ENCODE measurements at regions not wholly inside any gene's neighbourhood (a gene's known extent, or its start where the extent isn't known, plus 50 kb on each side); places are given as distances from the start of the nearest gene placed in this dataset.

DNA sequence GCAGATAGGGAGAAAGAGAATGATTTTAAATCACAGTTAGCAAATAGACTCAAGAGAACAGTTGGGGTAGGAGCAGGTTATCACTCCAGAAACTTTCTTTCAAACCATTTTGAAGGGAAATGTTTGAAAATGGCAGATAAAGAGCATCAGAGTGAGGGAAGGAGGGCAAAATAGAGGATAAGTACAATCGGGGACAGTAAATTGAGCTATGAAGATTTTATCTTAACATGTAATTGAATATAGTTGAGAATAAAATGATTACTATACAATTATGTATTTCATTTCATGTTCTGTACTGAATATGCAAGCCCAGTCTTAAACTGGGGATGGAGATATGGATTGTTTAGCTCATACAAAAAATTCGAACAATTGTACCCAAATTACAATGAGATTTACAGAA, 54.0 kb downstream of the MAP10 start:
- WGBS, 2 donors (ENCODE audit: low coverage in 1 of 2), result 94% methylated on average over 2 of the region's 2 CpGs
- no peak for TF ChIP-seq POLR2AphosphoS5 (IDR thresholded peaks at IDR 0.05)
- TF ChIP-seq, protein P1, sequence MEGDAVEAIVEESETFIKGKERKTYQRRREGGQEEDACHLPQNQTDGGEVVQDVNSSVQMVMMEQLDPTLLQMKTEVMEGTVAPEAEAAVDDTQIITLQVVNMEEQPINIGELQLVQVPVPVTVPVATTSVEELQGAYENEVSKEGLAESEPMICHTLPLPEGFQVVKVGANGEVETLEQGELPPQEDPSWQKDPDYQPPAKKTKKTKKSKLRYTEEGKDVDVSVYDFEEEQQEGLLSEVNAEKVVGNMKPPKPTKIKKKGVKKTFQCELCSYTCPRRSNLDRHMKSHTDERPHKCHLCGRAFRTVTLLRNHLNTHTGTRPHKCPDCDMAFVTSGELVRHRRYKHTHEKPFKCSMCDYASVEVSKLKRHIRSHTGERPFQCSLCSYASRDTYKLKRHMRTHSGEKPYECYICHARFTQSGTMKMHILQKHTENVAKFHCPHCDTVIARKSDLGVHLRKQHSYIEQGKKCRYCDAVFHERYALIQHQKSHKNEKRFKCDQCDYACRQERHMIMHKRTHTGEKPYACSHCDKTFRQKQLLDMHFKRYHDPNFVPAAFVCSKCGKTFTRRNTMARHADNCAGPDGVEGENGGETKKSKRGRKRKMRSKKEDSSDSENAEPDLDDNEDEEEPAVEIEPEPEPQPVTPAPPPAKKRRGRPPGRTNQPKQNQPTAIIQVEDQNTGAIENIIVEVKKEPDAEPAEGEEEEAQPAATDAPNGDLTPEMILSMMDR (IDR thresholded peaks at IDR 0.05), result no peak
- TF ChIP-seq POLR2A (IDR thresholded peaks at IDR 0.05), result no peak
- TF ChIP-seq EP300 (IDR thresholded peaks at IDR 0.05), result no peak
- Histone ChIP-seq H3K4me3 (no peak overlapping the region), H3K27me3 (no peaks in the 10 kb centered on the region), H3K27ac (no peak overlapping the region), H3K9me3 (no peaks in the 10 kb centered on the region), H3K4me1 (no peaks in the 10 kb centered on the region), H3K36me3 (no peaks in the 10 kb centered on the region)
- ATAC-seq, result no peak

DNA sequence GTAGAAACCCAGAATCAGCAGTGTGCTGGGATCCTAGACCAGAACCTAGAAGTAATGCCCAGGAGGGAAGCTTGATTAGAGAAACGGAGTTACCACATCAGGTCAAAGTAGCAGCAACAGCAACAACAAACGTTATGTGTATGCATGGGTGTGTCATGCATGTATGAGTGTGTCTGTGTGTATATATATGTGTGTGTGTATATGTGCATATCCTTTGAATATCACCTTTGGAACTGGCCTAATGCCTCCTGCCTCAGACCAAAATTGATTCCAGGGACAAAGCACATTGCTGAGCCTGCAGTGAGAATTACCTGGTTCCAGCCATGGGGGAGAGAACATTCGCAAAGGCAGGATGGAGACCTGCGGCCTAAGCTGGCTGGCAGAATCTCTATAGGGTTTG, 55.9 kb downstream of the MAP10 start:
- Histone ChIP-seq H3K27ac (no peak overlapping the region), H3K4me3 (no peak overlapping the region), H3K27me3 (no peaks in the 10 kb centered on the region), H3K4me1 (no peaks in the 10 kb centered on the region), H3K9me3 (no peaks in the 10 kb centered on the region), H3K36me3 (no peaks in the 10 kb centered on the region)
- 75 to 85% methylated on average over 3 to 4 of the region's 4 CpGs for WGBS, 2 donors (ENCODE audit: low coverage in 1 of 2)
- no peak for TF ChIP-seq EP300 (IDR thresholded peaks at IDR 0.05)
- no peak for TF ChIP-seq POLR2A (IDR thresholded peaks at IDR 0.05)
- TF ChIP-seq, protein P1 (IDR thresholded peaks at IDR 0.05), result no peak
- TF ChIP-seq POLR2AphosphoS5 (IDR thresholded peaks at IDR 0.05), result no peak
- no peak for ATAC-seq

DNA sequence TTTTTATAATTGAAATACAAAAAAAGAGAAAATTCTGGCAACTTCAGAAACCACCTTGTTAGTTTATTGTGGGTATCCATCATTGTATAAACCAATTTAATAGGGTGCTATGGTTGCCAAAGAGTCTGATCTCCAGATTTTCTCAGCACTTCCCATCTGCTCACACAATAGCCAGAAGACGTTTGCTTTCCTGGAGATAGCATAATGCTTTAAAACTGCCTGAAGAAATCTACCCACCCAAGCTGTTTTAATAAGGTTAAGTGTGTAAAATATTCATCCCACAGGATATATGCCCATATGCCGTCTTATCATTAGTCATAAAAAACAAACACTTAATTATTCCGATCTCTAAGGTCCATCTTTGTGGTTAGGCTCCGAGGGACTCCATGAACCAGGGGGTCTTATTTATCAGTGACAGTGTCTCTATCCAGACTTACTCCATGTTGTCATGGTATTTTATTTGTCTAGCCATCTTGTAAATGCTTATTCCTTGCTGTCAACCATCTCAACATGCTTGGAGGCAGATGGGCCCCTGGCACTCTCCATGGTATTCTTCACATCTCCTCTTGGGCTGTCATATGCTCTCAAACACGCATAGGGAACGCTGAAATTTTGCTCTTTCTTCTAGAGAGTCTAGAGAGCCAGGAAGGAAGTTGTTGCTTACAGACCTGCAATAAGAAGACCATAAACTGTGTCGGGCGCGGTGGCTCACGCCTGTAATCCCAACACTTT, 58.5 kb downstream of the MAP10 start:
- Histone ChIP-seq H3K36me3 (no peaks in the 10 kb centered on the region), H3K27ac (no peak overlapping the region), H3K9me3 (no peaks in the 10 kb centered on the region), H3K4me3 (no peak overlapping the region), H3K27me3 (no peaks in the 10 kb centered on the region), H3K4me1 (no peaks in the 10 kb centered on the region)
- 81 to 95% methylated on average over 5 to 10 of the region's 10 CpGs for WGBS, 2 donors (ENCODE audit: low coverage in 1 of 2)
- ATAC-seq, result no peak
- TF ChIP-seq POLR2AphosphoS5 (IDR thresholded peaks at IDR 0.05) (no peak), EP300 (IDR thresholded peaks at IDR 0.05) (no peak), POLR2A (IDR thresholded peaks at IDR 0.05) (no peak)
- TF ChIP-seq, protein P1 (IDR thresholded peaks at IDR 0.05), result no peak

DNA sequence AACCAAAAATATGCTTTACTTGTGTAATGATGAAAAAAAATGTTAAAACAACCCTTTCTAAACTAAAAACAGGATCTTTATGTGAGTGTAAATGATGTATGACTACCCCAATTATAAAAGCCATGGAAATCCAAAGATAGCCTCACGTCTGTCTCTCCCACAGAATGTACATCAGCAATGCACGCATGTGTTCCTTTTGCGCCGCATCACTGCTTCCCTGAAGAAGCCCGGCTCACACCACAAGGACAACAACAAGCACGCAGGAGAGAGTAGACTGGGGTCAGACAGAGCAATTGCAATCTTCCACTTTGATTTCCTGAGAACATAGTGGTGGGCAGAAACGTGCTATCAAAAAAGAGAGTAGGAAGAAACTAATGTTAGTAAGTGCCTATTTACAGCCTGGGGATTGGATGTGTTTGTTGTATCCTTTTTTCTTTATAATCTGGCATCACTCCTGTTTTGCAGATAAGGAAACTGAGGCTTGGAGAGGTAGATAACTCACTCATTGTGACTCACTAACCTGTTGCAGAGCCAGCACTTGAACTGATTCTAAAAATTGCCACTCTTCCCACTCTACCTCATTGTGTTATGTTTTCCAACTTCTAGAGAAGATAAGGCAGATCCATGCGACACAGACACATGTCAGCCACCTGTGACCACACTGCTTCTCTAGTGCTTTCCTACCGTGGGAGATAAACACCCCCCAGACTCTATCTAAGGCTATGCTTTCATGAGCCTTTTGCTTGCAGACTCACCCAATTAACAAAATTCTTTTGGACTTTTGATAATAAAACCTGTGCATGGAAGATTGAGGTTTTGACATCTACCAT, 60.1 kb downstream of the MAP10 start:
- 82 to 85% methylated on average over 7 to 9 of the region's 9 CpGs for WGBS, 2 donors (ENCODE audit: low coverage in 1 of 2)
- ATAC-seq, result no peak
- Histone ChIP-seq H3K27me3 (no peaks in the 10 kb centered on the region), H3K27ac (no peak overlapping the region), H3K9me3 (no peaks in the 10 kb centered on the region), H3K4me3 (no peak overlapping the region), H3K36me3 (no peaks in the 10 kb centered on the region), H3K4me1 (no peaks in the 10 kb centered on the region)
- TF ChIP-seq POLR2A (IDR thresholded peaks at IDR 0.05) (no peak), POLR2AphosphoS5 (IDR thresholded peaks at IDR 0.05) (no peak), EP300 (IDR thresholded peaks at IDR 0.05) (no peak)
- TF ChIP-seq, protein P1 (IDR thresholded peaks at IDR 0.05), result no peak
